ENCODE measurements at regions not wholly inside any gene's neighbourhood (a gene's known extent, or its start where the extent isn't known, plus 50 kb on each side); places are given as distances from the start of the nearest gene placed in this dataset.

DNA sequence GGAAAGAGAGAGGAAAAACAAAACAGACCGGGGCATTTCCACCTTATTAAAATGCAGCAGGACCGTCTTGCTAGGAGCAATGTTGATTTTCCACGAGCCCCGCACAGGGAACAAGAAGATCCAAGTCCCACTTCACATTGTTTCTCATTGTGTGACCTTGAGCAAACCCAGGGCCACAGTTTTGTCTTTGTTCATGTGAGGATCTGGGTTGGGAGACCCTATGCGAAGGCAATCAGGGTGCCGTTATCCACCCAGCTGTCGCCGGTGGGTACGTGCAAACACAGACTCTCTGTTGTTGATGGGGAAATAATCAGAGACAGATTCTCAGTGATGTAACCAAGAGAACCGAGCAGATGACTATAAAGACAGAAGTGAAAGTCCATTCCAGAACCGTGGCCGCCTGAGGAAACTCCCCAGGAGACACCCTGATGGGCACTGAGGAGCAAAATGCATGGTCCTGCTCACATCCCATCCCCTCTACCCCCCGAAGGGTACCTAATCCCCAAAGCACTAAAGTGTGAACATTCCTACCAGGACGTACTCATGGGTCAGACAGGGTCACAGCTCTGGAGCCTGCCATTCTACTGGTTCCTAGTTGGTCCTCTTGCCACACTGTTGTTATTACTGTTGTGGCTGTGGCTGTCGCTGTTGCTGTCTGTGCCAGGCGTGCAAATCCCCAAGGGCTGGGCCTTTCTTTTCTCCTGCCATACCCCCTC is 102.7 kb upstream of the RBPJ start:
- TF ChIP-seq POLR2A (IDR thresholded peaks at IDR 0.05), result peak in 1 of 4 donors; percentile 38
- TF ChIP-seq, protein P1, sequence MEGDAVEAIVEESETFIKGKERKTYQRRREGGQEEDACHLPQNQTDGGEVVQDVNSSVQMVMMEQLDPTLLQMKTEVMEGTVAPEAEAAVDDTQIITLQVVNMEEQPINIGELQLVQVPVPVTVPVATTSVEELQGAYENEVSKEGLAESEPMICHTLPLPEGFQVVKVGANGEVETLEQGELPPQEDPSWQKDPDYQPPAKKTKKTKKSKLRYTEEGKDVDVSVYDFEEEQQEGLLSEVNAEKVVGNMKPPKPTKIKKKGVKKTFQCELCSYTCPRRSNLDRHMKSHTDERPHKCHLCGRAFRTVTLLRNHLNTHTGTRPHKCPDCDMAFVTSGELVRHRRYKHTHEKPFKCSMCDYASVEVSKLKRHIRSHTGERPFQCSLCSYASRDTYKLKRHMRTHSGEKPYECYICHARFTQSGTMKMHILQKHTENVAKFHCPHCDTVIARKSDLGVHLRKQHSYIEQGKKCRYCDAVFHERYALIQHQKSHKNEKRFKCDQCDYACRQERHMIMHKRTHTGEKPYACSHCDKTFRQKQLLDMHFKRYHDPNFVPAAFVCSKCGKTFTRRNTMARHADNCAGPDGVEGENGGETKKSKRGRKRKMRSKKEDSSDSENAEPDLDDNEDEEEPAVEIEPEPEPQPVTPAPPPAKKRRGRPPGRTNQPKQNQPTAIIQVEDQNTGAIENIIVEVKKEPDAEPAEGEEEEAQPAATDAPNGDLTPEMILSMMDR (IDR thresholded peaks at IDR 0.05), result no peak
- no peak for TF ChIP-seq POLR2AphosphoS5 (IDR thresholded peaks at IDR 0.05)
